ENCODE measurements at regions not wholly inside any gene's neighbourhood (a gene's known extent, or its start where the extent isn't known, plus 50 kb on each side); places are given as distances from the start of the nearest gene placed in this dataset.

- no peaks in the 10 kb centered on the region for H3K27me3 ChIP-seq
- H3K27ac ChIP-seq: no peak overlapping the region
- H3K4me3 ChIP-seq: no peak overlapping the region
- ATAC-seq: no peak
- WGBS, 2 donors: 70 to 72% methylated on average over 5 of the region's 5 CpGs
- intact Hi-C loops (cut with DNase I): no loop called here
- DNase-seq: no peak
- TF ChIP-seq CTCF (IDR thresholded peaks at IDR 0.05): no peak
- H3K4me1 ChIP-seq: no peaks in the 10 kb centered on the region
- H3K36me3 ChIP-seq: no peaks in the 10 kb centered on the region
- FAIRE-seq: no peak
- no peaks in the 10 kb centered on the region for H3K9me3 ChIP-seq
These were observed 67.1 kb downstream of the MRPL46 start for GRCh38 chr15:88400084-88400483.

- no peak overlapping the region for H3K27ac ChIP-seq
- 66 to 71% methylated on average over 9 of the region's 9 CpGs for WGBS, 2 donors
- no peaks in the 10 kb centered on the region for H3K27me3 ChIP-seq
- no peak for ATAC-seq
- no peaks in the 10 kb centered on the region for H3K36me3 ChIP-seq
- no peak overlapping the region for H3K4me3 ChIP-seq
- intact Hi-C loops (cut with DNase I): no loop called here
- TF ChIP-seq CTCF (IDR thresholded peaks at IDR 0.05): no peak
- no peaks in the 10 kb centered on the region for H3K9me3 ChIP-seq
- FAIRE-seq: no peak
- DNase-seq: no peak
- H3K4me1 ChIP-seq: no peaks in the 10 kb centered on the region
These were observed 68.0 kb downstream of the MRPL46 start for GRCh38 chr15:88399021-88399685.

- no peak for TF ChIP-seq CTCF (IDR thresholded peaks at IDR 0.05)
- 86 to 95% methylated on average over 1 of the region's 1 CpG for WGBS, 2 donors
- Histone ChIP-seq H3K27ac (no peak overlapping the region), H3K9me3 (no peaks in the 10 kb centered on the region), H3K4me1 (no peaks in the 10 kb centered on the region), H3K27me3 (no peaks in the 10 kb centered on the region), H3K36me3 (no peaks in the 10 kb centered on the region), H3K4me3 (no peak overlapping the region)
- no peak for ATAC-seq
- no peak for DNase-seq
- intact Hi-C loops (cut with DNase I): no loop called here
- FAIRE-seq: no peak
These were observed 69.2 kb downstream of the MRPL46 start for GRCh38 chr15:88398011-88398410.

- intact Hi-C loops (cut with DNase I): no loop called here
- no peaks in the 10 kb centered on the region for H3K9me3 ChIP-seq
- H3K4me1 ChIP-seq: no peaks in the 10 kb centered on the region
- FAIRE-seq (no peak), ATAC-seq (no peak), DNase-seq (no peak)
- TF ChIP-seq CTCF (IDR thresholded peaks at IDR 0.05): no peak
- WGBS, 2 donors: 66 to 80% methylated on average over 6 of the region's 6 CpGs
- H3K4me3 ChIP-seq: no peak overlapping the region
- H3K36me3 ChIP-seq: no peaks in the 10 kb centered on the region
- no peak overlapping the region for H3K27ac ChIP-seq
- no peaks in the 10 kb centered on the region for H3K27me3 ChIP-seq
These were observed 69.7 kb downstream of the MRPL46 start for GRCh38 chr15:88397506-88397905.

GRCh38 chr15:88395872-88396781, 71.1 kb downstream of the MRPL46 start:
- Histone ChIP-seq H3K9me3 (no peaks in the 10 kb centered on the region), H3K4me1 (no peaks in the 10 kb centered on the region), H3K4me3 (no peak overlapping the region), H3K27ac (no peak overlapping the region), H3K27me3 (no peaks in the 10 kb centered on the region), H3K36me3 (no peaks in the 10 kb centered on the region)
- ATAC-seq (no peak), FAIRE-seq (no peak), DNase-seq (no peak)
- TF ChIP-seq CTCF (IDR thresholded peaks at IDR 0.05): no peak
- intact Hi-C loops (cut with DNase I): no loop called here
- WGBS, 2 donors: 59 to 70% methylated on average over 6 of the region's 6 CpGs

Data from pancreas (tissue), 10 donors.